Kidney (tissue), 10 donors: ENCODE measurements at regions not wholly inside any gene's neighbourhood (a gene's known extent, or its start where the extent isn't known, plus 50 kb on each side); places are given as distances from the start of the nearest gene placed in this dataset.
A peak's percentile ranks its signal among the peaks of the same experiment; 100 is the strongest.
"Not testable (repeated sequence)": the region's sequence is repeated elsewhere in the genome, so short reads cannot be mapped to it uniquely, and the experiment has no call there.

Experiments used
- DNase-seq, 5 donors: peaks; one replicate each; pipeline ENCODE4 v3.0.0-alpha.2; 2013 to 2020
- FAIRE-seq: peaks from 2 replicates; lab custom pipeline; 2012; peaks lifted over from hg19 to GRCh38; lab: Jason Lieb, UNC
- H3K27ac ChIP-seq, 2 donors: one replicate each; pipeline ENCODE4 v1.7.0; 2013; ENCODE audit warnings: low read depth in 2 of 2, low read length in 2 of 2, inconsistent platforms in 1 of 2
- H3K27me3 ChIP-seq: one replicate; pipeline ENCODE4 v1.7.1; 2013; ENCODE audit warnings: low read length, inconsistent platforms; ENCODE audit not compliant: control insufficient read depth, insufficient read depth
- H3K36me3 ChIP-seq, 3 donors: one replicate each; pipeline versions ENCODE4 v1.7.0 to v1.7.1; 2013; ENCODE audit warnings: low read length in 3 of 3, control low read depth in 1 of 3, inconsistent platforms in 1 of 3; ENCODE audit not compliant: insufficient read depth in 3 of 3, control insufficient read depth in 2 of 3
- H3K4me1 ChIP-seq, 3 donors: one replicate each; pipeline versions ENCODE4 v1.7.0 to v1.7.1; 2013; ENCODE audit warnings: low read length in 3 of 3, inconsistent platforms in 1 of 3, low read depth in 1 of 3; ENCODE audit not compliant: control insufficient read depth in 2 of 3, insufficient read depth in 2 of 3
- H3K4me3 ChIP-seq, 3 donors: one replicate each; pipeline versions ENCODE4 v1.7.0 to v1.8.1; 2013; ENCODE audit warnings: low read length in 3 of 3, control low read depth in 1 of 3, inconsistent platforms in 1 of 3
- H3K9ac ChIP-seq, 3 donors: one replicate each; pipeline versions ENCODE4 v1.7.0 to v1.7.1; 2013; ENCODE audit warnings: low read length in 3 of 3, control low read depth in 1 of 3, inconsistent platforms in 1 of 3
- H3K9me3 ChIP-seq, 3 donors: one replicate each; pipeline versions ENCODE4 v1.7.0 to v1.7.1; 2013; ENCODE audit warnings: low read length in 3 of 3, control low read depth in 1 of 3, inconsistent platforms in 1 of 3; ENCODE audit not compliant: control insufficient read depth in 2 of 3, insufficient read depth in 1 of 3
- intact Hi-C: fragments of 100-400 bp; cut with DNase I; formaldehyde crosslinking; loops from one replicate; pipeline ENCODE4 v1.11.1; 2022
- donor health status: control.
- donor health status: control.
- donor health status: DM: yes; HTN: yes; CAD: no.
- donor health status: Normal renal cell carcinoma (clear cell type).

- H3K9me3 ChIP-seq, H3K4me1 ChIP-seq, H3K36me3 ChIP-seq, intact Hi-C loops, FAIRE-seq, H3K4me3 ChIP-seq, H3K27ac ChIP-seq, H3K9ac ChIP-seq, H3K27me3 ChIP-seq: not testable (repeated sequence)
- DNase-seq: peak in 1 of 5 donors; percentile 80
These were observed 194.8 kb downstream of the LAT start for GRCh38 chr16:29179401-29180205.

- FAIRE-seq: not testable (repeated sequence)
These were observed 193.3 kb downstream of the LAT start for GRCh38 chr16:29177888-29178726.

GRCh38 chr16:29177203-29177887, 192.5 kb downstream of the LAT start:
- H3K9ac ChIP-seq, H3K36me3 ChIP-seq, intact Hi-C loops, H3K4me1 ChIP-seq, H3K4me3 ChIP-seq, H3K27me3 ChIP-seq, FAIRE-seq, H3K9me3 ChIP-seq: not testable (repeated sequence)
- peak overlapping the region in 1 of 2 donors; percentile 65 for H3K27ac ChIP-seq
- peak in 1 of 5 donors; percentile 82 for DNase-seq

More at GRCh38 chr16:29177888-29178726, 193.3 kb downstream of the LAT start:
- H3K9ac ChIP-seq, H3K9me3 ChIP-seq, H3K4me1 ChIP-seq, H3K4me3 ChIP-seq, H3K27me3 ChIP-seq, intact Hi-C loops, H3K36me3 ChIP-seq: not testable (repeated sequence)
- H3K27ac ChIP-seq: peak overlapping the region; percentile 43 to 65
- peak in 2 of 5 donors; percentile 53 to 92 for DNase-seq

- H3K27ac ChIP-seq, H3K4me3 ChIP-seq, H3K36me3 ChIP-seq, H3K9me3 ChIP-seq, H3K4me1 ChIP-seq, FAIRE-seq, H3K9ac ChIP-seq, intact Hi-C loops, H3K27me3 ChIP-seq: not testable (repeated sequence)
- peak in 1 of 5 donors; percentile 35 for DNase-seq
These were observed 192.0 kb downstream of the LAT start for GRCh38 chr16:29176822-29177202.

- H3K4me1 ChIP-seq, H3K27ac ChIP-seq, H3K4me3 ChIP-seq, H3K9ac ChIP-seq, FAIRE-seq, H3K36me3 ChIP-seq, intact Hi-C loops, H3K27me3 ChIP-seq, H3K9me3 ChIP-seq: not testable (repeated sequence)
- peak in 1 of 5 donors; percentile 43 for DNase-seq
These were observed 191.3 kb downstream of the LAT start for GRCh38 chr16:29176154-29176470.

- FAIRE-seq, intact Hi-C loops, H3K27ac ChIP-seq, H3K36me3 ChIP-seq, H3K9ac ChIP-seq, H3K4me3 ChIP-seq, H3K9me3 ChIP-seq, H3K4me1 ChIP-seq, H3K27me3 ChIP-seq: not testable (repeated sequence)
- DNase-seq: peak in 1 of 5 donors; percentile 67
These were observed 190.7 kb downstream of the LAT start for GRCh38 chr16:29175411-29176153.

- H3K36me3 ChIP-seq, H3K9me3 ChIP-seq, intact Hi-C loops, FAIRE-seq, H3K4me1 ChIP-seq, H3K27me3 ChIP-seq, H3K9ac ChIP-seq, H3K4me3 ChIP-seq, H3K27ac ChIP-seq: not testable (repeated sequence)
- DNase-seq: peak in 1 of 5 donors; percentile 12
These were observed 188.8 kb downstream of the LAT start for GRCh38 chr16:29173371-29174305.
